NCI-H69 (cell line): ENCODE measurements at regions not wholly inside any gene's neighbourhood (a gene's known extent, or its start where the extent isn't known, plus 50 kb on each side); places are given as distances from the start of the nearest gene placed in this dataset.

Experiments
- DNase-seq: peaks from one replicate; lab custom pipeline; 2025; lab: John Stamatoyannopoulos, UW

DNA sequence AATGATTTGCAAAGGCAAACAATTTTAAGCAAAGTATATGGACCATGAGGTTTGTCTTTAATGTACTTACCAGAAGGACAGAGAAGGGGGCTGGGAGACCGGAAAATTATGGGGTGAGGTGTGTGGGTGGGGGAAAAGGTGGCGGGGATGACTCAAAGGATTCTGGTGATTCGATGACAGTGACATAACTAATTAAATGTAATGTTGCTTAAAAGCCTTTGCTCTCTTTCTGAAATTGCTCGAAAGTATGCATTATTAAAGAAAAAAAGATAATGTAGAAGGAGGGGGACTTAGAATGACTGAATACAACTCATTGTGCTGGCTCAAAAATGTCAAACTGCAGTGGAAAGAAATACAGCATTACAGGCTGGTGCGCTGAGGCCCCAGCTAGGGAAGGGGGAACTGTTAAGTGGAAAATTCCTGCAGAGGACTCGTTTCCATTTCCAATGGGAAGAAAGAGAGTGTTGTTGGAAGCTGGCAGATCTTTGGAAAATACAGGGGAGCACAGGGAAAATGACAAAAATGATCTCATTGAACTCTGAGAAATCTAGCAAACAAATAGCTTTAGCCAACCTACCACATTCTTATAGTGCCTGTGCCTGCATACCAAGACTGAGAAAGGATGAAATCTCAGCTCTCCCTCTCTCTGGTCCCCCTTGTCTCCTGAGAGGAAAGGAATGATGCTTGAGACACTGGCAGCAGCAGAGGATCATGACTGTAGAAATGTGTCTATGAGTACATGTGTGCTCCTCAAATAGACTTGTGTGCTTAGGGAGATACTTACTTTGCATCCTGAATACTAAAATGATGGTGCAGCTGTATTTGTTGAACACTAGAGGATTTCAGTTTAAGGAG, 632.4 kb downstream of the NYAP2 start:
- DNase-seq: no peak

DNA sequence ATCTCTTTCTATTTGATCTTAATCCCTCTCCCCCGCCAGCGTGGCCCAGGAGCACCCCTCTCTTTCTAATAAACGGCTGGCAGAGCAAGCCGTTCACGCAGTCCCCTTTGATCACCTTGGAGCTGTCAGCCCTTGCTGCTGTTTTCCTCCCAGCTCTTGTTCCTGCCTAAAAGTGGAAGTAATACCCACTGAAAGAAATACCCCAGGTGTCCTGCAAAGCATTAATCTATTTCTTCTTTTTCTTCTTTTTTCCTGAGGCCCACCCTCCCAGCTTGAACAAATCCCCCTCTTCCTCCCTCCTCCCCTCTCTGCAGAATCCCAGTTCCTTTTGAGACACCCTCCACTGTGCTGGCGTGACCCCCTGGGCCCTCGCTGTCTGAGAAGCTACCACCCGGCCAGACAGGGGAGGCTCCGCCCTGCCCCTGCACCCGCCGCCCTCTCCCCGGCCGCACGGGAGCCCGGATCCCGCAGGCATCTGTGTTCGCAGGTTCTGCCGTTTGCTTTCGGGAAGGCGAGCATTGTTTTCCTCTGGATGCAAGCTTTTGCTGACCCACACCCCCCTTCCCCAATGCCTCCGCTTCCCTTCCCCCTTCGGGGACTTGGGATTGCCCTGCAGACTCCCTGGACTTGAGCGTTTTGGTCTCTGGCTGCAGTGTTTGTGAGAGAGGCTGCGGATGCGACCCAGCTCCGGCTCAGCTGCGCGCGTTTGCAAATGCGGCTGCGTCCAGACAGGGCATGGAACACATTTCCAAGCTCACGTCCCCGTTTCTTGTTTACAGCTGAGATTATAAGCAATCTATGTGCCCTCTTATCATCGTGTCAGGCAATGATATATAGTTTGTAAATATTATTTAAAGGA, 631.5 kb downstream of the NYAP2 start:
- peak; percentile 89 for DNase-seq

DNA sequence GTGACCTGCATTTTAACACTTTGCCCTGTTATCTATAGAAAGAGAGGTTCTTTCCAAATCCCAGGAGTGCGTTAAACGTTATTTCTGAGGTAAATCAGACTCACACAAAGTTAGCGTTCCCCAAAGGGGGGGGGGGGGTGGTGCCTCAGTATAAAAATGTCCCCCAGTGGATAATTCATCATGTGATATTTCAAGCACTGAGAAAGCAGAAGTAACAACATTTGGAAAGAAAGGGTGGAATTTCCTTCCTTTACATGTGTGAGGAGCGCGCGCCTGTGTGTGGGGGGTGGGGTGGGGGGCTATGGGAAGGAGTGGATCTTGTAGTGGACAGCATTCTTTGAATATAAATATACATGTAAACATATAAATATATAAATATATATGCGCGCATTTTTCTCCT, 630.9 kb downstream of the NYAP2 start:
- DNase-seq: no peak

DNA sequence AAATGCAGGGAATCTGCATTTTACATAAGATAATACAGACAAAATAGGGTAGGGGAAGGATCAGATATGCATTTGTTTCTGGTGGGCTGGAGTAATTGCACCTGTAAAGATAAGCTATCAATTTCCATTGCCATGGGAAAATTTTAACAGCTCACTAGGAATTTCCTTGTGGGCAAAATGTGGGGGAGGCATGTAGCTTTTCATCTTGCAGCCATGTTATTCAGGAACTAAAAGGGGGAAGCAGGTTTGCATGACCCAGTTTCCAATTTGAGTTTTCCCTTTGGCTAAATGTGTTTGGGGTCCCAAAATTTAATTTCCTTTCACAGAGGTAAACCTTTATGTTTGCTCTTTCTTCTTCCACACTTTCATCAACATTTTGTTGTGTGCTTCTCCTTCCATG, 624.4 kb downstream of the NYAP2 start:
- DNase-seq: no peak

DNA sequence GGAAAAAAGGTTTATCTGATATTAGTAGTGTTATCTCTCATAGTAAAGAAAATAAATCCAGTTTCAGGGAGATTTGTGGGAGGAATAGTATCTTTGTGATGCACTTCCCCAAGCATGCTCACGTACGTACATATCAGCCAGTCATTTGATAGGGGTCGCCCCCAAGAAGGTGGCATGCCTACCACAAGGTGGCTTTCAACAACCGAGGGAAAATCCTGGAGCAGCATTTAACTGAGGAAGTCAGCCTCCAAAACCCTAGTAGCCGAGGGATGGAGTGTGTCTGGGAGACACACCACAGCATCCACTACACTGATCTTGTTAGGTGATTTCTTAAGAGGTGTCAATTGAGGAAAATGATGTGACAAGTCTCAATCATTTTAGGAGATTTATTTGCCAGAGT, 623.9 kb downstream of the NYAP2 start:
- peak; percentile 27 for DNase-seq

DNA sequence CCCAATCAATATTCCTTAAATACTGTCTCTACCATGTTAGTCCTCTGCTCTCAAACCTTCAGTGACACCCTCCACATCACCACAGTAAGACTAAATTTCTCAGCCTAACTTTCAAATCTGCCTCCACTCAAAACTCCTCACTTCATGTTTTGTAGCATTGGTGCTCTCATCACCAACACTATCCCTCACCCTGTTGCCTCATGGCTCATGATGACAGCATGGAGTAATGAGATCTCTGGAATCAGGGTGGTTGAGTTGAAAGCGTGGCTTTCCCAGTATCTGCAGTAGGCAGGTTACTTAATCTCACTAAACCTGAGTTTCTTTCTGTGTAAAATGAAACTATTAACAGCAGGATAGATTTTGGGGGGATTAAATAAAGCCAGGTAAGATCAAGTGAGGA, 621.4 kb downstream of the NYAP2 start:
- DNase-seq: no peak

DNA sequence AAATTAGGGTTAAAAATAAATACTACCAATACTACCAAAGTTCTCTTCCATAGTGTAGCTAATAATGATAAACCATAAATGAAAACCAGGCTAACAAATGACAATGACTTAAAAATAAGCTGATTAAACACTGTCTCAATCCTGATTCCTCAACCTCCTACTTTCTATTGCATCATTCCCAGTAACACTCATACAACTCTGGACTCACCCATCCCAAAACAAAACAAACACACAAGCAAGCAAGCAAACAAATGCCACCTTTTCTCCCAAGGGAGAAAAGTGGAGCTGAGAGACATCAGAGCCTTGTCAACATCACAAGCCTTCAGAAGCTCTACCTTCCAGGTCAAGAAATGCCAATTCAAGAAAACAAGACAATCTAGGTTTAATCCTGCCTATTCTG, 620.7 kb downstream of the NYAP2 start:
- DNase-seq: no peak

DNA sequence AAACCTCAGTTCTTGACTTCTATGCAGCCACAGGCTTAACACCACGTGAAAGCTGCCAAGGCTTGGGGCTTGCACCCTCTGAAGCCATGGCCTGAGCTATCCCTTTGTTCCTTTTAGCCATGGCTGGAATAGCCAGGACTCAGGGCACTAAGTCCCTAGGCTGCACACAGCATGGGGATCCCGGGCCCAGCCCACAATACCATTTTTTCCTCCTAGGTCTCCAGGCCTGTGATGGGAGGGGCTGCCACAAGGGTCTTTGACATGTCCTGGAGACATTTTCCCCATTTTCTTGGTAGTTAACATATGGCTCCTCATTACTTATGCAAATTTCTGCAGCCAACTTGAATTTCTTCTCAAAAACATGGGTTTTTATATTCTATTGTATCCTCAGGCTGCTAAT, 619.1 kb downstream of the NYAP2 start:
- no peak for DNase-seq

DNA sequence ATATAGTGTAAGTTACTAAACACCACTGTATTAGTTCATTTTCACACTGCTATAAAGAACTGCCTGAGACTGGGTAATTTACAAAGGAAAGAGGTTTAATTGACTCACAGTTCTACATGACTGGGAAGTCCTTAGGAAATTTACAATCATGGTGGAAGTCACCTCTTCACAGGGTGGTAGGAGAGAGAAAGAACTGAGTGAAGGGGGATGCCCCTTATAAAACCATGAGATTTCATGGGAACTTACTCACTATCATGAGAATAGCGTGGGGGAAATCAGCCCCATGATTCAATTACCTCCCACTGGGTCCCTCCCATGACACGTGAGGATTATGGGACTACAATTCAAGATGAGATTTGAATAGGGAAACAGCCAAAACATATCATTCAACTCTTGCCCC, 618.0 kb downstream of the NYAP2 start:
- no peak for DNase-seq

DNA sequence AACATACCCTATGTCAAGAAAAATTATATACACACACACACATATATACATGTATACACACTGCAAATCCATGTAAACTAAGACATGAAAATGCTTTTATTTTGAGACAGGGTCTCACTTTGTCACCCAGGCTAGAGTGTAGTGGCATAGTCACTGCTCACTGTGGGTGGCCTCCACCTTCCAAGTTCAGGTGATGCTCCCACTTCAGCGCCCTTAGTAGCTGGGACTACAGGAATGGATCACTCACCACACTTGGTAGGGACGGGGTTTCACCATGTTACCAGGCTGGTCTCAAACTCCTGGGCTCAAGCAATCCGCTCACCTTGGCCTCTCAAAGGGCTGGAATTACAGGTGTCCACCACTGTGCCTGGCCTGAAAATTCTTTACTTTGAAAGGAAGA, 617.6 kb downstream of the NYAP2 start:
- DNase-seq: no peak

DNA sequence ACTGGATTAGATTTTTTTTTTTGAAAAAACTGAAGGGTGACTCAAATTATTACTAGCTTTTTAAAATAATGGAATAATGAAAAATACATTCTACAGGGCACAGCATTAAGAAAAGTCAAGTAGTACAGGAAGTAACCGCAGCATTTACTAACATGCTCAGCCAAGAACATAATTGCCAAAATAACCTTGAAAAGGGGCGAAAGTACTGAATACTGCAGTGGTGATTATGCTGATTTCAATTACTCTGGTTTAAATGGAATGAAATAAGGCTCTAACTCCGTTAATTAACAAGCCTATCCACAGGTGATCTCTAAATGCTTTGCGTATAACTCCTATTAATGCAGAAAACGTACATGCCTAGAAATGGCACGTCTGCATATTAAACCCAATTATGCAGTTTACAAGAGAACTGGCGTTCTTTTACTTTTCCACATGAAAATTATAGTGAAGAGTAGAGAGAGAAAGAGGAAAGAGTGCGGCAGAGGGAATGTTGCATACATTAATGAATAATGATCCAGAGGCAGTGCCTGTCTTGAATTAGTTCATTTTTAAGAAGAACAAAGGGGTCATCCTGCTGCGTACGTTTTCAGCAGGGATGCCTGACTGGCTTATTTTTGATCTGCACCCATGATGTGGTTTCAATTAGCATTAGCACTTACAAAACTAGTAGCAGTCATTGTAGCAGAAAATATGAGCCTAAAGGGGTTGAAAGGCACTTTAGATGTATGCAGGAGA, 612.4 kb downstream of the NYAP2 start:
- DNase-seq: peak; percentile 4

DNA sequence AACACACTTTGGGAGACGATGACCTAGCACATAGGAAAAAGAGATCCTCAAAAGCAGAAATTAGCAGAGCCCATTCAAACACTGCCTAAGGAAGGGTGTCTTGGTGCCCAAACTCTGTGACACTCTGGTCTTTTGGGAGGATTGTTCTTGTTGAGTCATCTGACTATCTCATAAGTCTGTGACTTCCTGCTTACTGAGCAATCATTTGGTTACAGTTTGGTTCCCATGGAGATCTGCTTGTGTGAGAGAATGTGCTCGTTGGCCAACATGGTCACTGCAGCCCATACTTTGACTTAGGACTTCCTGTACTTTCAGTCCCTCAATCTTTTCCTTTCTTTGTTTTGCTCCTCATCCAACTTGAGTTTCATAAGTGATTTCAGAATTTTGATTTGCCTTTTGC, 602.9 kb downstream of the NYAP2 start:
- peak; percentile 0 for DNase-seq

DNA sequence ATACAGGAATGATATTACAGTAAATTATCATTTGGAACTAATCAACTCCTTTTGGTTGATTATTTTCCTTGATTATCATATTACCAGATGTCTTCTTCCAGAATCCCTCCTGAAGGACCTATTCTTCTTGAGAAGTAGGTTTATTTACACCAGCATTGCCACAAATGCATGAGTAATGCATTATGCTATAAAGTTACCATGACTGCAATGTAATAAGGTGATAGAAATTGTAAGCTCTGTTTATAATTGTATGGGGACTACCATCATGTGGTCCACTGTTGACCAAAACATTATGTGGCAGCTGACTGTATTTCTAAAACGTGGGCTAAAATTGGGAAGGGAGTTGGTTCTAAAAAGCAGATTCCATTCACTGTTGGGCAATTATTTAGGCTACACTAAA, 602.2 kb downstream of the NYAP2 start:
- DNase-seq: no peak

DNA sequence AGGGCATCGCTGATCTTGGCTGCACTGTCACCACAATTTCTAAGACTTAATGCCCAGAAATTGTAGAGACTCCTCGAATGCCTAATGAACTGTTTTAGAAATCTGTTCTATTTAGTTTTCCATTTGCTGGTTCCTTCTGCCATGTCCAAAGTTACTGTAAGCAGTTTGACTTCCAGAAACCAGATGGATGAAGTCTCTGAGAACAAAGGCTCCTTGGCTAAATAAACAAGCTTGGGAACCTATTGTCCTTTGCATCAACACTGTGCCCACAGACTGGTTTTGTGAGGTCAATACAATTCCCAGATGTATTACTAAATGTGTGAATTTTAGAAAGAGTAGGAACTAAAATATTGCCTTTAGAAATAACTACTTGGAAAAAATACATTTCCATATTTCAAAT, 600.2 kb downstream of the NYAP2 start:
- peak; percentile 5 for DNase-seq

DNA sequence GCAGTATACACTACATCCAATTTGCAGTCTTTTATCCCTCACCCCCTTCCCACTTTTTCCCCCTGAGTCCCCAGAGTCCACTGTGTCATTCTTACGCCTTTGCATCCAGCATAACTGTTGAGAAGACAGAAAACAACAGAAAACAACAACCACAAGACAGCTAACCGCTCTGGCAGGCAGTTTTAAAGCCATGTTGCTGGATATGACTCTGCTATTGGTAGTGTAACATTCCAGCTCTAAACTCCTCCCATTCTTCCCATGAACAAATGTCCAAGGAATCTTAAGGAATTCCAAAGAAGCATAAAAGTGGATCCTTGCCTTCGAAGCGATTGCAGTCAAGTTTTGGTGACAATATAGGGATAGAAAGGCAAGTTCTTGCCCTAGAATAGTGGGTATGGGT, 599.1 kb downstream of the NYAP2 start:
- DNase-seq: no peak

DNA sequence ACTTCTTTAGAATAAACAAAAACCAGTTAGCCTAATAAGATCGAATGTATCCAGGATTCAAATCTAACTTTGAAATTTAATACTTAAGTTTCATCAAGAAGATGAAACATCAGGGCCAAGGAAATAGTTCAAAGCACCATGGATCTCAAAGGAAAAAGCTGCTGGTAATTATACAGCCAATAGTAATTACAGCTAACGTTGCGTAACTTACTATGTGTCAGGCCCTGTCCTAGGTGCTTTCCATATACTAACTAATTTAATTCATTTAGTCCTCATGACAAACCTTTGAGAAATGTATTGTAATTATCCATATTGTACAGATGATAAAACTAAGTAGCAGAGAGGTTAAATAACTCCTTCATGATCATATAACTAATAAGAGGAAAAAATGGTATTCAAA, 598.6 kb downstream of the NYAP2 start:
- no peak for DNase-seq

DNA sequence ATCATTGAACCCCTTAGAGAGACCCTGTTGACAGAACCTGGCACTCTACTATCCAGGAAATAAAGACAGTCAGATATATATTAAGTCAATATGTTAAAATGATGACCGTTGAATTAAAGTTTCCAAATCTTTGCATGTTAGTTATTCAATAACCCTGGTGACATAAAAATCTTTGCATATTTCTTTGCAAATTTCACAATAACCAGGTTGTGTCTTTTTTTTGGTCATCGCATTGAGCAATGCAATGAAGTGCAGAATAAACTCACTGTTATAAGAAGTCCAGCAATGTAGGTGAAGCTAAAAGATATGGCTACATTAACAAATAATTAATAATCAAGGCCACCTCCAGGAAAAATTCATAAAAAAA, 596.9 kb downstream of the NYAP2 start:
- DNase-seq: no peak

DNA sequence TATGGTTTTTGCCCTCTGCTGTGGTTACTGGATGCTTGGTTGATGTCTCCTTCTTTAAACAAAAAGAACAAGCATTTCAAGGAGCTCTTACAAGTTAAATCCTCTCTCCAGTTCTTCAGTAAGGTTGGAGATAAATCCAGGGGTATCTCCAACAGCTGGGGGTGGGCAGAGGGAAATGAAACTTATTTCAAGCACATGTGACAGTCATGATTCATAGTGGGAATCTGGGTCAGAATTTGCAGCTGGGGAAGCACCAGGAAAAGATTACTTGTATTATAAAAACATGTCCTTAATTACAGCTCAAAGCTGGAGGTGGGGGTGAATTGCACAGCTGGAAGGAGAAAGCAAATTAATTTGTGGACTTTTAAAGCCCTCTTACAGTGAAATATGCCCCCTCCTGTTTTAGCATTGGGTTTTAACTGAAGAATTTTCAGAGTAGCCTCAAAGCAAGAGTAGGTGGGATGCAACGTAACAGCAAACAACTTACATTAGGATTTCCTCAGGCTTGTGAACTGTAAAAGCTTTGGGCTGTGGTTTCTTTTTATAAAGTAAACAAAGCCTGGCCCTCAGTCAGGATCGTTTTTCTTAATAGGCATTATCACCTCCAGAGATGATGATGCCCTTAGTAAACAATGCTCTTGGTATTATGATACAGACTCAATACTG, 596.4 kb downstream of the NYAP2 start:
- peak; percentile 62 for DNase-seq

DNA sequence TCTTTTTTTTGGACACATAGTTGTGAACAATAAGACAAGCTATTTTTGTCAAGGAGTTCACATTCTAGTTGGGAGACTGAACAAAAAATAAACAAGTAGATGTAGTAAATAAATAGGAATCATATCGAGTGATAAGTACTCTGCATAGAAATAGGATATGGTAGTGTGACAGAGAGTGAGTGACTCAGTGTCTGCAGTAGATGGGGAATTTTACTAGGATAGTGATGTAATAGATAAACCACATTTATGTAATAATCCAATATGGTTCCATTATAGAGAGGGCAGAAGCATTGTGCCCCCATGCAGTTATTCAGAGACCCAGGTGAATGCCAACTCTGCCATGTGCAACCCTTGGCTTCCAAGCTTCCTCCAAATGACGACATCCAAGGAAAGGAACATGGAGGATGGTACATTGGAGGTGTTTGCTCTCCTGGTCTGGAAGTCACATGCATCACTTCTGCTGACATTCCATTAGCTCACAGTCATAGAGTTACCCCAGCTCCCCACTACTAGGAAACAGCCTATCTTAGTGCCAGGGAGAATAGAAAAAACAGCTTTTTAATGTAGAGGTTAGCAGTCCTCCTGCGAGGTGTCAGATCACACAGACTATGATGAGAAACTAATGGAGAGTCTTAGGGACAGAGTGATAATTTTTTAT, 595.4 kb downstream of the NYAP2 start:
- no peak for DNase-seq

DNA sequence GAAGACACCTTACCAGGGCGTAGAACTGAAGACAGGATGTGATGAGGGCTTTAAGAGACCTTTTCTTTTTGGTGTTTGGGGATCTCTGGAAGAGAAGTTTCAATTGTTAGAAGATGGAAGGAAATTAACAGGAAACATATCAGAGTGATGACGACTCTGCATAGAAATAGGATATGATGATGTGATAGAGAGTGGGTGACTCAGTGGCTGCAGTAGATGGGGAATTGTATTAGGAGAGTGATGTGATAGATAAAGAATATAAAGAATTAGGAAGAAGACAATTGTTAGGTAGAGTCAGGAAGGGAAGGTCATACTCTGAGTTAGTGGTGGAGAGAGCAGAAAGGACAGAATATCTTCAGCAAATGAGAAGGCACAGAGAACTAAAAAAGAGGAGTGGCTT, 593.9 kb downstream of the NYAP2 start:
- DNase-seq: no peak

DNA sequence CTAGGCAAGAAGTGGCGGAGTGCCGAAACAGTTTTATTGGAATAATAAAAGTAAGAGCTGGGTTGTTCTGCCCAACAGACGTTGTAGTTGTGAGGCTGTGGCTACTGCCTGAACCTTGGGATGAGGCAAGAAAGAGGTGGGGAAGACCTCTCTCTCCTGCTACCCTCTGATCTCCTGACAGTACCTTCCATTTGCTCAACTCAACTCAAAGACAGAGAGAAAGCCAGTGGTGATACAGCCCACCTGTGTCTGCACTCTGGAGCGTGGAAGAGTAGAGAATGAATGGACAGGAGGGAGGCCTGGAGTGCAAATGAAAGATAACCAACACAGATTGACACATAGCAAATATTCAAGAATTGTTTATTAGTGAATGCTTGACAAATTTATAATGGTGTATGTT, 590.3 kb downstream of the NYAP2 start:
- no peak for DNase-seq

DNA sequence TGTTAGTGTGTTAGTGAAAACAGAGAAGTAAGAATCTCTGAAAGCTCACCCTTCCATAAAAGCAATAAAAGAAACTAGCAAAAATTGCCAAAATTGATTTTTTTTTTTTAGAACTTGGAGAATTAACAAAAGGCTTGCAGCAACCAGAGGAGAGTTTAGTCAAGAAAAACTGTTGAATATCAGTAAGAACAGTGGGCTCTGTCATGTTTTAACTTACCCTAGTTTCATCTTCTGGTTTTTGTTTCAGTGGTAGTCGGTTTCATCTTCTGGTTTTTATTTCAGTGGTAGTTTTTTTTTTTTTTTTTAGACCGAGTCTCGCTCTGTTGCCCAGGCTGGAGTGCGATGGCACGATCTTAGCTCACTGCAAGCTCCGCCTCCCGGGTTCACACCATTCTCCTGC, 580.9 kb downstream of the NYAP2 start:
- DNase-seq: no peak
